ENCODE measurements at regions not wholly inside any gene's neighbourhood (a gene's known extent, or its start where the extent isn't known, plus 50 kb on each side); places are given as distances from the start of the nearest gene placed in this dataset.

GRCh38 chr5:38723426-38723825 is 122.4 kb upstream of the OSMR start:
- TF ChIP-seq, protein P1, sequence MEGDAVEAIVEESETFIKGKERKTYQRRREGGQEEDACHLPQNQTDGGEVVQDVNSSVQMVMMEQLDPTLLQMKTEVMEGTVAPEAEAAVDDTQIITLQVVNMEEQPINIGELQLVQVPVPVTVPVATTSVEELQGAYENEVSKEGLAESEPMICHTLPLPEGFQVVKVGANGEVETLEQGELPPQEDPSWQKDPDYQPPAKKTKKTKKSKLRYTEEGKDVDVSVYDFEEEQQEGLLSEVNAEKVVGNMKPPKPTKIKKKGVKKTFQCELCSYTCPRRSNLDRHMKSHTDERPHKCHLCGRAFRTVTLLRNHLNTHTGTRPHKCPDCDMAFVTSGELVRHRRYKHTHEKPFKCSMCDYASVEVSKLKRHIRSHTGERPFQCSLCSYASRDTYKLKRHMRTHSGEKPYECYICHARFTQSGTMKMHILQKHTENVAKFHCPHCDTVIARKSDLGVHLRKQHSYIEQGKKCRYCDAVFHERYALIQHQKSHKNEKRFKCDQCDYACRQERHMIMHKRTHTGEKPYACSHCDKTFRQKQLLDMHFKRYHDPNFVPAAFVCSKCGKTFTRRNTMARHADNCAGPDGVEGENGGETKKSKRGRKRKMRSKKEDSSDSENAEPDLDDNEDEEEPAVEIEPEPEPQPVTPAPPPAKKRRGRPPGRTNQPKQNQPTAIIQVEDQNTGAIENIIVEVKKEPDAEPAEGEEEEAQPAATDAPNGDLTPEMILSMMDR (conservative IDR thresholded peaks at IDR 0.05; ENCODE audit: low read length) = no peak
- no peak for TF ChIP-seq EZH2phosphoT487 (IDR thresholded peaks at IDR 0.05; ENCODE audit: borderline replicate concordance)
